NCI-H187 (cell line): ENCODE measurements at regions not wholly inside any gene's neighbourhood (a gene's known extent, or its start where the extent isn't known, plus 50 kb on each side); places are given as distances from the start of the nearest gene placed in this dataset.
"Not testable (repeated sequence)": the region's sequence is repeated elsewhere in the genome, so short reads cannot be mapped to it uniquely, and the experiment has no call there.

ENCODE experiments used
- DNase-seq, 2 experiments: peaks; one replicate each; lab custom pipeline; 2025; lab: John Stamatoyannopoulos, UW

GRCh38 chr2:18311420-18312195, 248.8 kb downstream of the RDH14 start:
- DNase-seq = no peak

- no peak for DNase-seq
These were observed 250.8 kb downstream of the RDH14 start for GRCh38 chr2:18309627-18310026.

GRCh38 chr2:18309188-18309587, 251.3 kb downstream of the RDH14 start:
- DNase-seq = no peak

- DNase-seq = no peak
These were observed 255.6 kb downstream of the RDH14 start for GRCh38 chr2:18304849-18305248.

- DNase-seq = no peak
These were observed 258.9 kb downstream of the RDH14 start for GRCh38 chr2:18301421-18302139.

- DNase-seq = no peak
These were observed 260.8 kb downstream of the RDH14 start for GRCh38 chr2:18299423-18300212.

GRCh38 chr2:18297534-18298058, 262.9 kb downstream of the RDH14 start:
- DNase-seq = no peak

GRCh38 chr2:18290386-18290785, 270.1 kb downstream of the RDH14 start:
- no peak for DNase-seq

GRCh38 chr2:18286897-18287296, 273.6 kb downstream of the RDH14 start:
- no peak for DNase-seq

GRCh38 chr2:18284331-18284730, 276.1 kb downstream of the RDH14 start:
- DNase-seq = no peak

- DNase-seq = no peak
These were observed 278.4 kb downstream of the RDH14 start for GRCh38 chr2:18282026-18282425.

- no peak for DNase-seq
These were observed 283.8 kb downstream of the RDH14 start for GRCh38 chr2:18276583-18277075.

- no peak for DNase-seq
These were observed 287.2 kb downstream of the RDH14 start for GRCh38 chr2:18273205-18273604.

GRCh38 chr2:18272148-18272494, 288.3 kb downstream of the RDH14 start:
- DNase-seq = no peak

GRCh38 chr2:18271370-18272147, 288.9 kb downstream of the RDH14 start:
- DNase-seq = no peak

- DNase-seq = no peak
These were observed 292.1 kb downstream of the RDH14 start for GRCh38 chr2:18268400-18268799.

GRCh38 chr2:18267501-18267900, 293.0 kb downstream of the RDH14 start:
- DNase-seq = no peak

- DNase-seq = not testable (repeated sequence)
These were observed 293.8 kb downstream of the RDH14 start for GRCh38 chr2:18266699-18267098.

- DNase-seq = no peak
These were observed 294.6 kb downstream of the RDH14 start for GRCh38 chr2:18265614-18266586.

GRCh38 chr2:18262601-18263000, 297.9 kb downstream of the RDH14 start:
- no peak for DNase-seq
